Hepatocyte (in vitro differentiated cells): ENCODE measurements at regions not wholly inside any gene's neighbourhood (a gene's known extent, or its start where the extent isn't known, plus 50 kb on each side); places are given as distances from the start of the nearest gene placed in this dataset.
"Not testable (repeated sequence)": the region's sequence is repeated elsewhere in the genome, so short reads cannot be mapped to it uniquely, and the experiment has no call there.

Experiments
- DNase-seq: peaks from one replicate; pipeline ENCODE4 v3.0.0-alpha.2; 2016; ENCODE audit warnings: low spot score
- H2AFZ ChIP-seq: fragments of 200-600 bp; sonication (generic); 2 replicates; pipeline ENCODE4 v1.6.0; 2016; ENCODE audit warnings: antibody characterized with exemption, mild to moderate bottlenecking
- H3K27ac ChIP-seq: fragments of 200-600 bp; sonication (generic); 2 replicates; pipeline ENCODE4 v1.5.1; 2016; ENCODE audit warnings: mild to moderate bottlenecking
- H3K27me3 ChIP-seq: fragments of 200-600 bp; sonication (generic); 2 replicates; pipeline ENCODE4 v1.6.1; 2016
- H3K36me3 ChIP-seq: fragments of 200-600 bp; sonication (generic); replicated peaks from 2 replicates; pipeline ENCODE4 v1.5.1; 2016; ENCODE audit warnings: low read depth; ENCODE audit not compliant: insufficient read depth
- H3K4me1 ChIP-seq: fragments of 200-600 bp; sonication (generic); 2 replicates; pipeline ENCODE4 v1.5.1; 2016; ENCODE audit warnings: mild to moderate bottlenecking, moderate library complexity; ENCODE audit not compliant: insufficient read depth
- H3K4me2 ChIP-seq: fragments of 200-600 bp; sonication (generic); 2 replicates; pipeline ENCODE4 v1.6.0; 2016
- H3K4me3 ChIP-seq: fragments of 200-600 bp; sonication (generic); 2 replicates; pipeline ENCODE4 v1.5.1; 2016; ENCODE audit warnings: mild to moderate bottlenecking
- H3K79me2 ChIP-seq: fragments of 200-600 bp; sonication (generic); 2 replicates; pipeline ENCODE4 v1.6.0; 2017; ENCODE audit warnings: mild to moderate bottlenecking
- H3K9me2 ChIP-seq: fragments of 200-600 bp; sonication (generic); replicated peaks from 2 replicates; pipeline ENCODE4 v1.6.0; 2017; ENCODE audit warnings: mild to moderate bottlenecking; ENCODE audit not compliant: insufficient read depth
- H3K9me3 ChIP-seq: fragments of 200-600 bp; sonication (generic); 2 replicates; pipeline ENCODE4 v1.5.1; 2016; ENCODE audit warnings: low read depth, mild to moderate bottlenecking
- H4K20me1 ChIP-seq: fragments of 200-600 bp; sonication (generic); 2 replicates; pipeline ENCODE4 v1.6.0; 2016; ENCODE audit warnings: mild to moderate bottlenecking; ENCODE audit not compliant: insufficient read depth, poor library complexity, severe bottlenecking
- EZH2 ChIP-seq: fragments of 200-600 bp; sonication (generic); IDR thresholded peaks from 2 replicates; pipeline ENCODE4 v1.6.1; 2016; ENCODE audit warnings: antibody characterized with exemption, mild to moderate bottlenecking, borderline replicate concordance
- EZH2phosphoT487 ChIP-seq: fragments of 200-600 bp; sonication (generic); IDR thresholded peaks from one replicate; pipeline ENCODE4 v1.6.1; 2018; ENCODE audit warnings: antibody characterized with exemption, mild to moderate bottlenecking, low read depth, moderate library complexity; ENCODE audit not compliant: unreplicated experiment, severe bottlenecking
- WGBS: methylation state at CpG from one replicate; pipeline ENCODE4 v1.1.6; 2016; ENCODE audit warnings: low lambda C conversion rate; ENCODE audit errors: missing lambda C conversion rate; 5-methylcytosine and 5-hydroxymethylcytosine counted together
- TF ChIP-seq, protein P1 (sequence below): fragments of 200-600 bp; sonication (generic); IDR thresholded peaks from 2 replicates; pipeline ENCODE4 v1.5.1; 2016; ENCODE audit warnings: antibody characterized with exemption, mild to moderate bottlenecking; ENCODE audit not compliant: poor library complexity

DNA sequence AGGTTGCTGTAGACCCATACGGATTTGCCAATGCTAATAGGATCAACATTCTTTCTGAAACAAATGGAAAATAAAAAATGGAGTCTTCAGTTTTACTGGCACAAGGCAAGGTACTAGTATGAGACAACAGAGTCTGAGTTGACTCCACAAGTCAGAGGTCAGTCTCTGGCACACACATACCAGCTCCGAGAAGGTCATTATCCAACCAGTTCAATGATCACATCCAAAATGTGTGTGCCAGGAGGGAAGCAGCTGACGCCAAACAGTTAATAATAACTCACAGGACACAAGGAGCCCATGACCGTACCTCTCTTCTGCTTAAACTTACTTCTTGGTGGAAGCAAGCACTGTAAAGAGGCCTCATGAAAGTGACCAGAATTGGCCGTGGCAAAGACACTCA, 528.6 kb downstream of the ZNF516 start:
- DNase-seq, result no peak

DNA sequence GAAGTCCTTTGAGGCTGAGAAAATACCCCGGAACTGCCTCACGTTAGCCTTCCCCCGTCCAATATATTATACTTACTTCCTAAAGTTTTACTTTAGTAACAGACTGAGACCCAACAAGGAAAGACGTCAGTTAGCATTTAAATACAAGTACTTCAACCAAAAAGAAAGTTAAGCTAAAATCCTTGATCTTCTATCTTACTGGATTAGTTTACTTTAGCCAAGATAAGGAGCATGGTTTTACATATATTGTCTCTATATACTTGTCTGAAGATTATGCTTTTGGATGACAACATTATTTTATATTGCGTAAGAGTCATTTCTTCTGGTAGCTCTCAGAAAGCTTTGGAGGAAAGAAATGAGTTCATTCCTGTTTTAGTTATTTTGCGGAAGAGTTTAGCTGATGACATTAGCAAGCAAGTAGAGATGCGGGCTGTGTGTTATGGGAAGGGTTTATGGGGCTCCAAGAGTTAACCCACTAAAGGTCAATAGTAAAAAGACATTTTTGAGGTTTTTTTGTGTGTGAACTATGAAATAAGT, 532.9 kb downstream of the ZNF516 start:
- no peaks in the 10 kb centered on the region for H3K4me1 ChIP-seq
- H2AFZ ChIP-seq, result peak overlapping the region; percentile 15
- WGBS, result 70% methylated on average over 7 of the region's 7 CpGs
- H3K27me3 ChIP-seq, result no peaks in the 10 kb centered on the region
- H3K4me2 ChIP-seq, result no peak overlapping the region
- DNase-seq, result no peak
- H3K9me3 ChIP-seq, result no peaks in the 10 kb centered on the region
- H3K27ac ChIP-seq, result peak overlapping the region; percentile 14
- no peak overlapping the region for H3K4me3 ChIP-seq
- H3K79me2 ChIP-seq, result no peaks in the 10 kb centered on the region
- TF ChIP-seq EZH2phosphoT487 (no peak), EZH2 (no peak)
- TF ChIP-seq, protein P1, sequence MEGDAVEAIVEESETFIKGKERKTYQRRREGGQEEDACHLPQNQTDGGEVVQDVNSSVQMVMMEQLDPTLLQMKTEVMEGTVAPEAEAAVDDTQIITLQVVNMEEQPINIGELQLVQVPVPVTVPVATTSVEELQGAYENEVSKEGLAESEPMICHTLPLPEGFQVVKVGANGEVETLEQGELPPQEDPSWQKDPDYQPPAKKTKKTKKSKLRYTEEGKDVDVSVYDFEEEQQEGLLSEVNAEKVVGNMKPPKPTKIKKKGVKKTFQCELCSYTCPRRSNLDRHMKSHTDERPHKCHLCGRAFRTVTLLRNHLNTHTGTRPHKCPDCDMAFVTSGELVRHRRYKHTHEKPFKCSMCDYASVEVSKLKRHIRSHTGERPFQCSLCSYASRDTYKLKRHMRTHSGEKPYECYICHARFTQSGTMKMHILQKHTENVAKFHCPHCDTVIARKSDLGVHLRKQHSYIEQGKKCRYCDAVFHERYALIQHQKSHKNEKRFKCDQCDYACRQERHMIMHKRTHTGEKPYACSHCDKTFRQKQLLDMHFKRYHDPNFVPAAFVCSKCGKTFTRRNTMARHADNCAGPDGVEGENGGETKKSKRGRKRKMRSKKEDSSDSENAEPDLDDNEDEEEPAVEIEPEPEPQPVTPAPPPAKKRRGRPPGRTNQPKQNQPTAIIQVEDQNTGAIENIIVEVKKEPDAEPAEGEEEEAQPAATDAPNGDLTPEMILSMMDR, result no peak
- no peaks in the 10 kb centered on the region for H4K20me1 ChIP-seq
- H3K9me2 ChIP-seq, result no peaks in the 10 kb centered on the region
- H3K36me3 ChIP-seq, result no peaks in the 10 kb centered on the region

More for the DNA sequence above, 528.6 kb downstream of the ZNF516 start:
- no peaks in the 10 kb centered on the region for H4K20me1 ChIP-seq
- H2AFZ ChIP-seq, result no peak overlapping the region
- no peaks in the 10 kb centered on the region for H3K4me1 ChIP-seq
- TF ChIP-seq EZH2 (no peak), EZH2phosphoT487 (no peak)
- TF ChIP-seq, protein P1, result no peak
- no peaks in the 10 kb centered on the region for H3K9me2 ChIP-seq
- WGBS, result 90% methylated on average over 5 of the region's 5 CpGs
- no peaks in the 10 kb centered on the region for H3K79me2 ChIP-seq
- H3K27me3 ChIP-seq, result no peaks in the 10 kb centered on the region
- no peaks in the 10 kb centered on the region for H3K36me3 ChIP-seq
- no peak overlapping the region for H3K4me3 ChIP-seq
- no peak overlapping the region for H3K4me2 ChIP-seq
- H3K9me3 ChIP-seq, result no peaks in the 10 kb centered on the region
- no peak overlapping the region for H3K27ac ChIP-seq

DNA sequence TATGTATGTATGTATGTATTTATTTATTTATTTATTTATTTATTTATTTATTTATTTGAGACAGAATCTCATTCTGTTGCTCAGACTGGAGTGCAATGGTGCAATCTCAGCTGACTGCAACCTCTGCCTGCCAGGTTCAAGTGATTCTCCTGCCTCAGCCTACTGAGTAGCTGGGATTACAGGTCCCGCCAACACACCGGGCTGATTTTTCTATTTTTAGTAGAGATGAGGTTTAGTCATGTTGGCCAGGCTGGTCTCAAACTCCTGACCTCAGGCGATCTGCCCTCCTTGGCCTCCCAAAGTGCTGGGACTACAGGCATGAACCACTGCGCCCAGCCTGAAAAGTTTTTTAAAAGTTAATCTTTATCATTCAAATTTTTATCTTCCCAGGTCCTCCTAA, 532.9 kb upstream of the SMIM21 start:
- not testable (repeated sequence) for H3K27ac ChIP-seq, H3K9me2 ChIP-seq, H3K9me3 ChIP-seq, H3K27me3 ChIP-seq, H3K4me3 ChIP-seq, DNase-seq, H3K4me2 ChIP-seq, H3K36me3 ChIP-seq, H4K20me1 ChIP-seq, H3K79me2 ChIP-seq, H3K4me1 ChIP-seq, H2AFZ ChIP-seq
- 71% methylated on average over 4 of the region's 4 CpGs for WGBS

DNA sequence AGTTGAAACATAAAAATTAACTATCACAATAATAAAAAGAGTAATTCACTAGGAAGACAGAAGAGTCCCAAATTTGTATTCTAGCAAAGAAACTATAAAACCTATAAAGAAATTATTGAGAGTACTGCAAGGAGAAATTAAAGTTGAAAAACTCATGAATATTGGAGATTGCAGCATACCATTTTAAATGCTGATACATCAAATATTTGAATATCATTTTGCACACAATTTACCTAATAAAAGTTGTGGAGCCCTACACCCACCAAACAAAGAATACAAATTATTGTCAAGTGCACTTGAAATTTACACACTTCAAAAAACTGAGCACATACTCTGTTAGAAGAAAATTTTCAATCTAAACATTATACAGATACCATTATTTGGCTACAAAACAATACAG, 531.6 kb upstream of the SMIM21 start:
- TF ChIP-seq EZH2phosphoT487, result no peak
- TF ChIP-seq, protein P1, result no peak
- TF ChIP-seq EZH2, result no peak
- H2AFZ ChIP-seq, result no peak overlapping the region

More for the DNA sequence above, 531.6 kb upstream of the SMIM21 start:
- no peak overlapping the region for H3K27ac ChIP-seq
- H3K4me2 ChIP-seq, result no peak overlapping the region
- H3K9me2 ChIP-seq, result no peaks in the 10 kb centered on the region
- no peaks in the 10 kb centered on the region for H3K27me3 ChIP-seq
- no peaks in the 10 kb centered on the region for H3K4me1 ChIP-seq
- H3K36me3 ChIP-seq, result no peaks in the 10 kb centered on the region
- H3K4me3 ChIP-seq, result no peak overlapping the region
- no peaks in the 10 kb centered on the region for H4K20me1 ChIP-seq
- DNase-seq, result no peak
- H3K79me2 ChIP-seq, result no peaks in the 10 kb centered on the region
- H3K9me3 ChIP-seq, result no peaks in the 10 kb centered on the region
